ENCODE measurements at regions not wholly inside any gene's neighbourhood (a gene's known extent, or its start where the extent isn't known, plus 50 kb on each side); places are given as distances from the start of the nearest gene placed in this dataset.

DNA sequence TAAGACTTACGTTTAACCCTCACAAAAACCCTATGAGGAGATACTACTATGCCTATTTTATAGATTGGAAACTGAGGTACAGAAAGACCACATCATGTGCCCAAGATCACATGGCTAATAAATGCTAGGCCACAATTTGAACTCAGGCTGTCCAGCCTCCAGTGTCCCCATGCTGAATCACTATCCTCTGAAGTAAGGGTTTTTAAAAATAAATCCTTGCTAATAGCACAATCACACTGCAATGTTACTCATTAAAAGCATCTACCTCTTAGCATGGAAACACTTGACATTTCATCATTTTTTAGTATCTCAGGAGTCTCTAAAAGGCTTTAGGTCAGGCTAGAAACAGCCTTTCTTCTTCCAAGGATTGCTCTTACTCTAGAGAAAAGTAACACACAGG, 50.0 kb upstream of the PPP1R3C start:
- H3K36me3 ChIP-seq (ENCODE audit: insufficient read depth, low read length) = no peaks in the 10 kb centered on the region
- H3K4me3 ChIP-seq (ENCODE audit: low read length) = no peak overlapping the region
- peaks cover 8% of the 10 kb centered on the region for H3K27me3 ChIP-seq (ENCODE audit: insufficient read depth, low read length)
- H3K4me1 ChIP-seq (ENCODE audit: insufficient read depth, low read length) = peaks cover 3% of the 10 kb centered on the region
- H2AFZ ChIP-seq (ENCODE audit: low read depth, low read length) = no peak overlapping the region
- H3K9me3 ChIP-seq (ENCODE audit: low read length) = no peaks in the 10 kb centered on the region
